Left lung (tissue), 4 donors: ENCODE measurements at regions not wholly inside any gene's neighbourhood (a gene's known extent, or its start where the extent isn't known, plus 50 kb on each side); places are given as distances from the start of the nearest gene placed in this dataset.

ENCODE experiments used
- ATAC-seq: fragments of 200-7000 bp; cut with Tn5 transposase; one replicate; pipeline ENCODE4 v1.9.1; 2020; ENCODE audit warnings: moderate library complexity
- DNase-seq, 4 donors: peaks; one replicate each; pipeline ENCODE4 v3.0.0-alpha.2; 2013 to 2020
- H3K27ac ChIP-seq, 2 donors: fragments of 200-600 bp; sonication (generic) in 1 of 2; one replicate each; pipeline versions ENCODE4 v1.5.0 to v1.8.0; 2020 to 2021
- H3K27me3 ChIP-seq, 2 donors: fragments of 200-600 bp; sonication (generic) in 1 of 2; one replicate each; pipeline versions ENCODE4 v1.5.0 to v1.8.0; 2020 to 2021
- H3K36me3 ChIP-seq, 2 donors: fragments of 200-600 bp; sonication (generic) in 1 of 2; one replicate each; pipeline versions ENCODE4 v1.5.0 to v1.8.0; 2020 to 2021
- H3K4me1 ChIP-seq, 2 donors: fragments of 200-600 bp; one replicate each; pipeline ENCODE4 v1.8.0; 2021
- H3K4me3 ChIP-seq, 2 donors: fragments of 200-600 bp; sonication (generic) in 1 of 2; one replicate each; pipeline versions ENCODE4 v1.5.0 to v1.8.0; 2020 to 2021; ENCODE audit warnings: mild to moderate bottlenecking in 1 of 2
- H3K9me3 ChIP-seq, 2 donors: fragments of 200-600 bp; sonication (generic) in 1 of 2; one replicate each; pipeline versions ENCODE4 v1.5.0 to v1.8.0; 2020 to 2021
- CTCF ChIP-seq, 2 donors: fragments of 200-600 bp; sonication (generic) in 1 of 2; IDR thresholded peaks; one replicate each; pipeline versions ENCODE4 v1.5.0 to v1.8.0; 2021; ENCODE audit warnings: antibody characterized with exemption in 2 of 2
- intact Hi-C, 2 donors: fragments of 100-400 bp; cut with DNase I; formaldehyde crosslinking; loops; one replicate each; pipeline versions ENCODE4 v1.11.2 to v1.14.2; 2022
- donor health status: DM: no; HTN: yes; CAD: no.
- donor health status: DM: no; HTN: no; CAD: no.

GRCh38 chr2:13093416-13093991 is 376.8 kb downstream of the TRIB2 start:
- no peak for ATAC-seq
- intact Hi-C loops, result no loop called here
- Histone ChIP-seq H3K27me3 (no peaks in the 10 kb centered on the region), H3K4me3 (no peak overlapping the region), H3K4me1 (no peaks in the 10 kb centered on the region), H3K36me3 (no peaks in the 10 kb centered on the region), H3K9me3 (no peaks in the 10 kb centered on the region), H3K27ac (no peak overlapping the region)
- TF ChIP-seq CTCF (IDR thresholded peaks at IDR 0.05), result no peak
- DNase-seq, result no peak

- ATAC-seq (no peak), DNase-seq (no peak)
- Histone ChIP-seq H3K9me3 (peaks cover 0 to 4% of the 10 kb centered on the region in 2 donors), H3K27me3 (no peaks in the 10 kb centered on the region), H3K4me3 (no peak overlapping the region), H3K27ac (no peak overlapping the region), H3K36me3 (no peaks in the 10 kb centered on the region), H3K4me1 (no peaks in the 10 kb centered on the region)
- TF ChIP-seq CTCF (IDR thresholded peaks at IDR 0.05), result no peak
- intact Hi-C loops, result no loop called here
Observed at GRCh38 chr2:13102397-13103063, 385.8 kb downstream of the TRIB2 start.

GRCh38 chr2:13103151-13103550 is 386.4 kb downstream of the TRIB2 start:
- Histone ChIP-seq H3K9me3 (peaks cover 0 to 4% of the 10 kb centered on the region in 2 donors), H3K27ac (no peak overlapping the region), H3K4me3 (no peak overlapping the region), H3K27me3 (no peaks in the 10 kb centered on the region), H3K4me1 (no peaks in the 10 kb centered on the region), H3K36me3 (no peaks in the 10 kb centered on the region)
- DNase-seq (no peak), ATAC-seq (no peak)
- no peak for TF ChIP-seq CTCF (IDR thresholded peaks at IDR 0.05)
- intact Hi-C loops, result no loop called here

- ATAC-seq (no peak), DNase-seq (no peak)
- H3K4me3 ChIP-seq, result no peak overlapping the region
- H3K9me3 ChIP-seq, result peaks cover 0 to under 1% of the 10 kb centered on the region in 2 donors
- no peak for TF ChIP-seq CTCF (IDR thresholded peaks at IDR 0.05)
- H3K36me3 ChIP-seq, result no peaks in the 10 kb centered on the region
- intact Hi-C loops, result no loop called here
- no peak overlapping the region for H3K27ac ChIP-seq
- H3K4me1 ChIP-seq, result no peaks in the 10 kb centered on the region
- H3K27me3 ChIP-seq, result no peaks in the 10 kb centered on the region
Observed at GRCh38 chr2:13103778-13104493, 387.2 kb downstream of the TRIB2 start.

- no peak for TF ChIP-seq CTCF (IDR thresholded peaks at IDR 0.05)
Observed at GRCh38 chr2:13104723-13105122, 388.0 kb downstream of the TRIB2 start.

More at GRCh38 chr2:13104723-13105122, 388.0 kb downstream of the TRIB2 start:
- intact Hi-C loops, result no loop called here
- Histone ChIP-seq H3K9me3 (no peaks in the 10 kb centered on the region), H3K4me3 (no peak overlapping the region), H3K27ac (no peak overlapping the region), H3K4me1 (no peaks in the 10 kb centered on the region), H3K36me3 (no peaks in the 10 kb centered on the region), H3K27me3 (no peaks in the 10 kb centered on the region)
- ATAC-seq, result no peak
- DNase-seq, result no peak
